ENCODE measurements at regions not wholly inside any gene's neighbourhood (a gene's known extent, or its start where the extent isn't known, plus 50 kb on each side); places are given as distances from the start of the nearest gene placed in this dataset.

DNA sequence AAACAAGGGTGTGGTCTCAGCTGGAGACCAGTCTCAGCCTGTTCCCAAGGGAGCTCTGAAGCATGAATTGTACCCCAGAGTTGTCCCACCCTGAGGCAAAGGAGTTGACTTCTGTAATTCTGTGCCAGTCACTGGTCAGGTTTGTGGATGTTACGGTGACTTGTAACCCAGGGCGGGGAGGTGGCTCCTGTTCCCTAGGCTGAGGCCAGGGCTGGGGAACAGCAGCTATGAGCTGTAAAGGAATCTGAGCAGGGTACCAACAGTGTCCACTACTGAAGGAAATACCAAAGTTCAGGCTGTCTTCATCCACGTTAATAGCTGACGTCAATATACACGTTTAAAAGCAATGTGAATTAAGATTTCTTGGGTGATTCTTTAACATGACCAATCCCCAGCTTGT, 266.2 kb downstream of the ABHD5 start:
- no peak for DNase-seq

DNA sequence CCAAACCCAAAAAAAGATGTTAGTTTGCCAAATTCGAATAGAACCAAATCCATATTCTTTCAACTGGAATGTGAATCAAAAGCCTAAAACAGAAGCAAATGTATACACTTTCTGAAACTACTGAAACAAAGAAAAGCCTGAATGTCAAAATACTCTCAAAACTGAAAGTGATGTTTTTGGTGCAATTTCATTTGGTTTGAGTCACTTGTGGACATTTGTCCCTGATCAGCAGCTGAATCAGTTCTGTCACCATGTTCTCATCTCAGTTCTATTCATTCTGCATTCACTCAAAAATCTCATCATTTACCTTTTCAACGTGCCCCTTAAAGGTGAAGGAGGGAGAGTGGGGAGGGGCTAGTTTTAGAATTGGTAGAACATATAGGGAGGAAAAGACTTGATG, 266.8 kb downstream of the ABHD5 start:
- DNase-seq, result no peak

DNA sequence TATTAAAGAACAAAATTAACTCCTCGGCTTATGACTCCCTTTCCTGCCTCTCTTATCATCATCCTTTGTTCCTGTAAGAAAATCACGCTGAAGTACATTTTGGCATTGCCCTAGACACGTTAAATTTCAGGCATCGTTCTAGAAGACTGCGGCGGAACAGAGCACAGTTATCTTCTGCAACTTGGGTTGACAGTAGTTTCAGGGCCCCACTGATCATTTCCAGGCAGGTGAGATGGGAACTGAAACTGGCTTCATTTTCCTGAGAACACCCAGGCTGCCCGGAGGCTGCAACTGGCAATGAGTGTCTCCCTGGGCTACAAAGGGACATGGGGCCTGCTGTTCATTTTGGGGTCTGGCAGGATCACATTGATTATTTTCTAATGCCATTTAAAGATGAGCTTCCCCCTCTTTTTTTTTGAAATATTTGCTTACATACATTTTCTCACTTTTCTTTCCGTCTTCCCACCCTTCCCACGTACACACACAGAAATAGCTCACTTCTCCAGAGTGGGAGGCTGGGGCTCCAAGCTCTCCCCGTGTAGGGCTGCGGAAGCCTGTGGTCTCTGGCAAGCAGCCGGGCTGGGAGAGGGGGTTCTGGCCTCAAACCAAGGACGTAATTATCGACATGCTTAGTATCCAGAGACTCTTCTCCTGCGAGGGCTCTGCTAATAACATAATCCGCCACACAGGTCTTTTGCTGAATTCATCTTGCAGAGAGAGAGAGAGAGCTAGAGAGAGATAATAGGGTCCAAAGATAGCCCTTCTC, 267.4 kb downstream of the ABHD5 start:
- DNase-seq, result no peak

DNA sequence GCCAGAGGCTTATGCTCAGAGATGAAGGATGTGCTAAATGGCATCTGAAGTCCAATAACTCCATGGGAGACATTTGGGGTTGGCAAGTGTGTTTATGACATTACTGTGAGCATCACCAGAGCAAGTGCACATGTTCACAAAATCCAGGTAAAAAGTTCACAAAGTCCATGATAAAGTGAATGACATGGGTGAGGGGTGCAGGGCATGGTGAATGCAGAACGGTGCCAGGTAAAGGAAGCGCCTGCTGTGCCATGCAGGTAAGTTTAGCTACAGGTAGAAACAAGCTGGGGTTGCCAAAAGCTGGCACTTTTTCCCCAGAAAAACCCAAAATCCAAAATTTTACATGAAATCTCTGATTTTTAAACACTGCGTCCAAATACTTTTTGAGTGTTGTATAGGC, 268.2 kb downstream of the ABHD5 start:
- DNase-seq, result no peak

DNA sequence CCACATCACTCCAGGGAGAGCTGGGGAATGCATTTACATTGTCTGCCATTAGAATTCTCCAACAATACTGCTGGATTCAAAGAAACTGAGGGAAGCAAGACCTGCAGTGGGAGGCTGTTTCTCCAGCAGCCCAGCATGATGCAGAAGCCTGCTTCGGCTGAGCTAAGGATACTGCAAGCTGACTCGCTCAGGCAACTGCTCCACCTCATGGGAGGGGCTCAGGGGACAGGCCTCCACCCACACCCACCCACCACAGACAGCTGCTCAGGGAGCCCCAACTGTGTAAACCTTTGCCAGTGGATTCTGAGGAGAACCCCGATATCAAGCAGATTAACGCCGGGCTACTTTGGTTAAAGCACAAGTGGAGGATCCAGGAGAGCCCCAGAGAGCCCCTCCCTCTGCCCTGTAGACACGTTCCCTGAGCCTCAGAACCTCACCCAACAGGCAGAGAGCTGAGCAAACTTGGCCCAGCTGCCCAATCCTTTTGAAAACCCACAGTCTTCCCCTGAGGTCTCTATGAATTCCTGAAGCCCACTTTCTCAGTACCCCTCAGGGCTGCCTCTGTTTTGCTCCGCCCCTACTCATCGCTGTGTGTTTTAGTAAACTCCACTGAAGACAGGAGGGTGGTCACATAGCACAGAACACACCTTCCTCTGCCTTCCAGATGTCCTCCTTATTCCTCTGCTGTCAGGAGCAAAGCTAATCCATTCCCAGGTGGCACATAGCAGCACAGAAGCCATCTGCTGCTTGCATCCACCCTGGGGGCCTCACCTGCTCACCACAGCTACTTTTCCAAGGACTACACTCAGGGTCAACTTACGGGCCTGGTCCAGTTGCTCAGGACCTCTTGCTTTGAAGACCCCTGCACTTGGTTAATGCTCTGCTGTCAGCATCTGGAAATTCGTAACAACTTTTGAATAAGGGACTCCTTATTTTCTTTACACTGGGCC, 269.0 kb downstream of the ABHD5 start:
- no peak for DNase-seq

DNA sequence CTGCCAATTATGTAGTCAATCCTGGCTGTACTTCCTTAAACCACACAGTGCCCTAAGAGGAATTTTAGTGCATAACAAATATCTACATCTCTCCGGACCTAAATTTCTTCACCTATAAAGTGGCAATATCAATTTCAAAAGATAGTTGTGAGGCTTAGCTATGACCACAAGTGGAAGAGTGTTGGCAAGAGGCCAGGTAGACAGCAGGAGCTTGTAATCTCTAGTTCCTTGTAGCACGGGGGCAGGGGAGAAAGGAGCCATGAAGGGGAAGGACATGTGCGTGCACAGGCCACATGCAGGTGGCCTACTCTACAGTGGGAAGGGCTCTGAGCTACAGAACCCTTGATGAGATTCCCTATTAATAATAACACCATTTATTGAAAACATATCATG, 269.7 kb downstream of the ABHD5 start:
- peak; percentile 53 for DNase-seq

DNA sequence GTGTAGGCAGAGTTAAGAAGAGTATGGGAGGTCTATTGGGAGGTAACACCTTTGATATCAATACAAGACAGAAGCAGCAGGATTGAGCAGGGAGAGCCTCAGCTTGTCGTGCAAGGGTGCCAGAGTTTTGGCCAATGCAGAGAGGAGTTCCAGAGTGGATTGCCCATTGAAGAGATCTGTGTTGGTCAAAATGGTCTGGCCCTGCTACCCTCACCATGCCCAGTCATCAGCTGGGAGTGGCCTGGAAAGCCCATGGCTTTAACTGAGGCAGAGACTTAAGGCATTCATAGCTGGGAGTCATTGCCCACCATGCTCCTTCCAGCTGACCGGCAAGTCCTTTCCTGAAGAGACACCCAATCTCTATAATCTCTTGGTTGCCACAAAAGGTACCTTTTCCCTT, 271.3 kb downstream of the ABHD5 start:
- DNase-seq, result no peak

DNA sequence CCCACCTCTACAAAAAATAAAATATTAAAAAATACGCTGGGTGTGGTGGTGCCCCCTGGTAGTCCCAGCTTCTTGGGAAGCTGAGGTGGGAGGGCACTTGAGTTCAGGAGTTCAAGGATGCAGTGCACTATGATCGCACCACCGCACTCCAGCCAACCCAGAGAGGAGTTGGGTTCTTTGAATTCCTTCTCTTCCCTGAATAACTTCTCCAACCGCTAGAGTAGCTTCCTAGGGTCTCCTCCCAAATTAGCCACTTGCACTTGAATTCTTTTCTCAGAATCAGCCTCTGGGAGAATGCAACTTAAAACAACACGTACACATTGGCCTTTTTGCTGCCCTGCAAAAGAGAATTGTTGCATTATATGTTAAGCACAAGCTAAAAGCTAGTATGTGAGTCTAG, 272.5 kb downstream of the ABHD5 start:
- DNase-seq, result no peak

DNA sequence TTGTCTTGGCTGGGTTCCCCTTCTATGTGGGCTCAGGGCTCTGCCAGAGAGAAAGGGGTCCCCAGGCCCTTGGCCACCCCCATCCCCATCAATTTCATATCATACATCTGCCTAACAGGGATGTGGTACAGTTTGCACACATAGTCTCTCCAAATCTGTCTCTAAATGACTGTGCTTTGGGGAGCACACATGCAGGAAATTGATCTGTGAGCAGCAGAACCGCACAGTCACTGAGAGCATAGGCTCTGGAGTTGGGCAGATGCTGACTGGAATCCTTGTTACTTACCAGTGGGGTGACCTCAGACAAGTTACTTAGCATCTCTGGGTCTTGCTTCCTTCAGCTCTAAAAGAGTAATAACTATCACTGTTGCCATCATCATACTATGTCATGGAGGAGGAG, 273.9 kb downstream of the ABHD5 start:
- no peak for DNase-seq

DNA sequence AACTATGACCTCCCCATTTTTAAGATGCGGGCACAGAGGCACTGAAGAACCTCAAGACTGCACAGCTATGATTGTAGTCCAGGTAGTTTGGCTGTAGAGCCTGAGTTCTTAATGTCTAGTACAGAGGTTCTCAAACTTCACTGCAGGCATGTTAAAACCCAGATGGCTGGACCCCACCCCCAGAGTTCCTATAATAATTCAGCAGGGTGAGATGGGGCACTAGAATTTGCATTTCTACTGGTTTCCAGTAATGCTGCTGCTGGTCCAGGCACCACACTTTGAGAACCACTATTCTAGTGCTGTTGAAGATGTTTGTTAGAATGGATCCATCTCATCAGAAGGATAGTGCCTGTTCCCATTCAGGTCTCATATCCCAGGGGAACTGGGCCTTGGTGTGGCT, 274.9 kb downstream of the ABHD5 start:
- DNase-seq, result no peak

DNA sequence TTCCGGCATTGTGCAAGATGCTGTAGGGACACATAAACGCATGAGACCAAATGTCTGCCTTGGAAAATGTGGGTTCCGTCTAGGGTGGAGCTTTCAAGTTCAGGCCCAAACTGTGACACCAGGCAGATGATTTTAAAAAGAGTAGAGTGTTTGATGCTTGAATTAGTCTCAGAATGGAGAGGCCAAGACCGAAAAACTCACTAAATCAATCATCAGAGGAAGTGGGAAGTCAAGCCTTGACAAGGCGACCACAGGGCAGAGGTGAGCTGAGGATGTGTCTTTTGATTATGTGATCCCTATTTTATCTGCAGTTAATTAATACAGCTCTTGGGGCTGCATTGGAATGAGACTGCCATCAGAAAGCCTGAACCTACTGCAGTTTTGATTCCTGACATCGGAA, 275.4 kb downstream of the ABHD5 start:
- no peak for DNase-seq

DNA sequence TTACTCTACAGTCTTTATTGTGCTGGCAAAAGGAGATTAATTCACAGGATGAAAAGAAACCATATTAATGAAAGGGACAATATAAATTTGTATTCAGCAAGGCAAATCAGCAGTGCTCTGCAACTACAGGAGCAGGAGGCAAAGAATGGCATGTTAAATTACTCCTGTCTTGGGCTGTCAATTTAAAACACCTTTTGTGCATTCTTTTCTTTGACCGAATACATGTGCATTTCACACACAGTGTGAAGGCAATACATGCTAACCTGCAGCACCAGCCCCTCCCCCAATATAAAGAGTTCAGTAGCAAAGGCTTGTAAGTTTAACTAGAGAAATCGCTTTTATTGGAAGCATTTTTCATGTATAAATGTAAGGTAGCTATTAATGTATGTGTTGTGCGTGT, 275.2 kb upstream of the TOPAZ1 start:
- DNase-seq, result no peak

DNA sequence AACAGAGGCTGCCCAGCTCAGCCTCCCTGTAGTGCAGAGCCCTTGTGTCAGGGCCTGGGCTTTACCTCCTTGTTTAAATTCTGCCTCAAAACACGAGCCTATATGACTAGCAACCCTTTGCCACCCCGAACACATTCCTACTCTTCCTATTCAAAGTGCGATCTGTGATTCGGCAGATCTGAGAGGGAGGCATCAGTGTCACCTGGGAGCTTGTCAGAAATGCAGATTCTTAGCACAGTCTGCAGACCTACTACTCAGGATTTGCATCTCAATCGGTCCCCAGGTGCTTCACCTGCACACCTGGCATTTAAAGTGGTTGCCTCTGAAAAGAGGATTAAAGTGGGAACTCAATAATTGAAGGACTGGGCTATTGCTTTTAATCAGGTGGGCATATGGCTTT, 273.2 kb upstream of the TOPAZ1 start:
- DNase-seq, result no peak

DNA sequence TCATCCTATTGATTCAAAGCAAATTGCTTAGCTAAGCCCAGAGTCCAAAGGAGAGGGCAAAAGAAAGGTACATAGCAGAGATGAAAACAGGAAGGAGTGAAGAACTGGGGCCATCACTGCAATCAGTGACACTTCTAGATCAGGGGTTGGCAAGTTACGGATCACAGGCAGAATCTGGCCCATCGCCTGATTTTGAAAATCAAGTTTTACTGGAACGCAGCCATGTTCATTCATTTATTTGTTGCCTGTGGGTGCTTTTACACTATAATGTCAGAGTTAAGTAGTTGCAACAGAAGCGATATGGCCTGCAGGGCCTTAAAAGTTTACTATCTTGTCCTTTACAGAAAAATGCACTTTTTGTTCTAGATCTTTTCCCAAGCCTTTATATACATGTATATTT, 271.7 kb upstream of the TOPAZ1 start:
- no peak for DNase-seq

DNA sequence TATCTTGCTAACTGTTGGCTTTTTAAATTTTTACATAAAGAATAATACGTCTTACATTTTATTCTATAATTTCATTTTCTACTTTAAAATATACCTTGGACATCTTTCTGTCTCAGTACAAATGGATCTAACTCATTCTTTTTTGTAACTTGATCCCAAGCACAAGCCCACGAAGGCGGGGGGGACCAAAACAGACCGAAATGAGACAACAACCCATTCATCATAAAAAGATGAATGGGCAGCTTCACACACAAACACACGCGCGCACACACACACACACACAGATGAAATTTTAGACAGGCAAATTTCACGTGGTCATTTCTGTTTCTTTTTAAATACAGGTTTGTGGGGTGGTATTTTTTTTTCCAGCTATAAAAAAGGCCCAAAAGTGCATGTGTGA, 271.3 kb upstream of the TOPAZ1 start:
- DNase-seq, result no peak

DNA sequence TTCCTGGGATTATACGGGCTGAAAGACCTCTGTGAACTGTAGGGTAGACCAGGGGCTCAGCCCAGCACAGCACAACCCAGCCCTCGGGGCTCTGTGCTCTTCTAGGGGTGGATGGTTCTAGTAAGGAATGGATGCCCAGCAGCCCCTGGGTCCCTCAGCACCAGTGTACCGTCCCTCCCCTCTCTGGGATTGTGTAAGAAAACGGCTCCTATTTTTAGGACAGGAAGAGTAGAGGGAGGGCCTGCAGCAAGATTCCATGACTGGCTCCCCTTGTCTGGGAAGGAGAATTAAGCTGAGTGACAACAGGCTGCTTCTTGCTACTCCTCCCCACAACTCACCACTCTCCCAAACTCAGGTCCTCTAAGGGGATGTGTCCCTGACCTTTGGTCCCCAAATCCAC, 270.8 kb upstream of the TOPAZ1 start:
- no peak for DNase-seq

DNA sequence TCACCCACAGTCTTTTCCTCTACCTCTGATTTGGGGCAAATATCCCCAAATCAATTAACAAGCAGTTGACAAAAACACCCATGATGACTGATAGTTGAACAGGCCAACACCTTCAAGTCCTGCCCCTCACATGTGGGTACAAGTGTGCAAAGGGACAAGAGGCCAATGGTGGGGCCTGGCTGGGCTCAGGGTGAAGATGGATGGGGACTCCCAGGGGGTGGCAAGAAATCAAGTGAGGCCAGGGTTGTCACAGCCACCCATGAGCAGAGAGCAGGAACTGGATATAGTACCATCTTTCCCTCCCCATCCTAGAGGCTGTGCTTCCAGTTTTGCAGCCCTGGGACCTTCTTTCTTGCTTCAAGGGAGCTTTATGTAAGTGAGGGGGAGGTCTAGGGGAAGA, 270.2 kb upstream of the TOPAZ1 start:
- no peak for DNase-seq

DNA sequence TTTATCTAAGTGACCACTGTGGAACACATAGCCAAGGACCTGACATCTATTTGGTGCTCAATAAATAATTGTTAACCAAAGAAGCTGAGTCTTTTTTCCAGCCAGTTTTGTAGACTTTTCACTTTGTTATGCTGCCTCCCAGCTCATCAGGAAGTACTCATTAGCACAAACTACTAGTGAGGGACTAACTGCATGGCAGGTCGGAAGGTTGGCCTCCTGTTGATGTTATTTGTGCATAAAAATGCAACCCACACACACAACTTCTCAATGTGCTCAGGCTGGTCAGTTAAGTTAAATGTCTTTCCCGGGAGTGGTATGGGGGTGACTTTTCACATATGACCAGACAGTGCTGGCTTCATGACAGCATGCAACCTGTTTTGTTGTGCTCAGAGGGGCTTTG, 263.0 kb upstream of the TOPAZ1 start:
- no peak for DNase-seq

DNA sequence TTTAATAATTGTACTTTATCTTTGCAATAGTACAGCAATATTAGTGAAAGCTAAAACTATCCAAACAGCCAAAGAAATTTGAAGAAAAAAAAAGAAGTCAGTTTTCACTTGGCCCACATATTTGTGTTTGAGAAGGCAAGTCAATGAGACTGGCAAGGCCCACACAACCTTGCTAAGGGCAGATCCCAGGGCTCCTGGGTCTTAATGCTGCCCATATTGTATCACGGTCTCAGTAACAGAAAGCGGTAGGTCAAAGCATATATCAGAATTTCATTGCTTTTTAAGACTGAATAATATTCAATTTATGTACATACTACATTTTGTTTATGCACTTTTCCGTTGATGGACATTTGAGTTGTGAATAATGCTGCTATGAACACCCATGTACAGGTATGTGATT, 262.0 kb upstream of the TOPAZ1 start:
- DNase-seq, result no peak

DNA sequence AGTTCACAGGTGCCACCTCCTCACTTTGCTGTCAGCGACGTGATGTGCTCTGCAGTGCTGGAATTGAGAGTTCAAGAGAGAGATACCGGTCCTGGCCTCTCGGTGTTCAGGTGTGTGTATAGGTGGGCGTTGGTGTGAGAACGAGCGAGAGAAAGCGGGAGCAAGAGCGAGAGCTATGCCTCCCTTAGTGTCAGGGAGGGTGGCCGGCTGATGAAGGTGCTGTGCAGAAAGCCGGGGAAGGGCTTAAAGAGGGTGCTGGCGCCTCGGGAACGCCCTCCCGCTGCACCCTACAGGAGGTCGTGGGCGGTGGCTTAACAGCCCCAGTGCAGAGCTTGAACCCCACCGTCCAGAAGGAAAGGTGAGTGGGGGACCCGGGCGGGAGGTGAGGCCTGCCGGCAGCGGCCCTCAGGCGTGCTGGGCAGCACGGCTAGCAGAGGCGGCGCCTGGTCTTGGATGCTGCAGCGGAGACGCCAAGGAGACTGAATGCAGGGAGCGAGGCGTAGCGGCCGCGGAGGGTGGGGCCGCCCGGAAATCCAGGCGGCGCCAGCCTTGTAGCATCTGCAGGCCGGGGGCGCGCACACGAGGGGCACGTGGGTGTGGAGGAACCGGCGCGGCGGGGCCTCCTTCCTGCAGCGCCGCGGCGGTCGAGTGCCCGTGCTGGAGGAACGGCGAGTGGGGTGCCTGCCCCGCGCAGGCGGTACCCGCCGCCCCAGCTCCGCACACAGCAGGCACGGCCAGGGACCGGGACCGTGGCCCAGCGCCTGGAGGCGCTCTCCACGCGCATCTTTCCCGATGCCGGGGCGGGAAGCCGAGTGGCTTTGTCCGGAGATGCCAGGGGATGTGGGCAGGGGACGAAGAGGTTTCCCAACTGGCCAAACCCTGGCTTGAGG, 246.8 kb upstream of the TOPAZ1 start:
- no peak for DNase-seq

DNA sequence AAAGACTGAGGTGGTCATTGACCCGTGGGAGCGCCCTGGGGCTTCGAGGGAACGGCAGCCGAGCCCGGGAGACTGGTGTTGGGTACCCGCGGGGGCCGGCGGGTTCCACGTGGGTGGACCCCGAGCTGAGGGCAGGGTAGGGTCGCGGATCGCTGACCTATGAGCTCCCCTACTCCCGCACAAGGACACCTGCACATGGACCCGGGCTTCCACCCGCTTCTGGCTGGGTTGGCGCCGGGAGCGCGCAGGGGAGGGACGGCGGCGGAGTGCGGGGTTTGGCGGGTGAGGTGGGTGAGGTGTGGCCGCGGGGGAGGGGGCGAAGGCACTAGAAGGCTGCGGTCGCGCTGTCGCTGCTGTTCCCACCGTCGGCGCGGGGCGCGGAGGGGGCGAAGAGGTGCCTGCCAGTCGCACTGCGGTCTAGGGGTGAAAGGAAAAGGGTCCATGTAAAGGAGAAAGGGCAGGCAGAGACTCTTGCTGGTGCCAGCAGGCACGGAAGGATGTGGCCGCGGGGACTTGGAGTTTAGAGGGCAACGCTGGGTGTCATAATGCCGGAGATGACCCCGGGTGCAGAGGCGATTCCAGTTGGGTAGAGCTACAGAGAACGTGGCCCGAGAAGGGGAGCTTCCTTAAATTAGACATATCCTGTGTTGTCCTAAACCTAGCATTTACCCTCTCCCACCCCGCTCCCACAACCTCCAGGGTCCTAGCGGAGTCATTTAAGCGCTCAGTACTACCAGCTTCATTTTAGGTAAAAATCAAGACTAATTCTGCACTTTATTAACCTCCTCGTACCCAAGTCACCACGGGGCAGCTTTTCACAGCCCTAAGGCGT, 245.9 kb upstream of the TOPAZ1 start:
- no peak for DNase-seq
